Fibroblast of the aortic adventitia (primary cell): ENCODE measurements at regions not wholly inside any gene's neighbourhood (a gene's known extent, or its start where the extent isn't known, plus 50 kb on each side); places are given as distances from the start of the nearest gene placed in this dataset.

ENCODE experiments used
- DNase-seq: peaks from one replicate; pipeline ENCODE4 v3.0.0-alpha.2; 2010; ENCODE audit warnings: low read depth
- H3K4me3 ChIP-seq: 2 replicates; pipeline ENCODE4 v1.5.1; 2011; ENCODE audit warnings: low read depth, mild to moderate bottlenecking, control low read depth, low read length, moderate library complexity
- TF ChIP-seq, protein P1 (sequence below): IDR thresholded peaks from 2 replicates; pipeline ENCODE4 v1.5.1; 2011; ENCODE audit warnings: mild to moderate bottlenecking, low read length, control low read depth, inconsistent platforms; ENCODE audit not compliant: insufficient read depth

DNA sequence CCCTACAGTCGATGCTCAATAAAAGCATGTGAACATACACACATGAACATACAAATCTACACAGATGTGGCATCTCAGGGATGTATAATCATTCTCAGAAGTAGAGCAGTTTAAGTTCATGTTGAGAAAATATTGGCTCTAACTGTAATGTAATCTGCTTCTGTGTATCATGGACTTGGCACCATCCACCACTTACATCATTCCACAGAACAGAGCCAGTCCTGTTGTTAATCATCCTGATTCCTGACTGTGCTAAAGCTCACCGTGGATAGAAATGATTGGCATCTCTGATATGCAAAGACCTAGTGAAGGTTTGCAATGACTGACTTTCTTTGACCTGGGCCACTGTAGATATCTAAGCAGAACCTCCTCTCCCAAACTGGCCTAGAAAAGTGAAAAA, 1141.3 kb downstream of the BCL11B start:
- TF ChIP-seq, protein P1, sequence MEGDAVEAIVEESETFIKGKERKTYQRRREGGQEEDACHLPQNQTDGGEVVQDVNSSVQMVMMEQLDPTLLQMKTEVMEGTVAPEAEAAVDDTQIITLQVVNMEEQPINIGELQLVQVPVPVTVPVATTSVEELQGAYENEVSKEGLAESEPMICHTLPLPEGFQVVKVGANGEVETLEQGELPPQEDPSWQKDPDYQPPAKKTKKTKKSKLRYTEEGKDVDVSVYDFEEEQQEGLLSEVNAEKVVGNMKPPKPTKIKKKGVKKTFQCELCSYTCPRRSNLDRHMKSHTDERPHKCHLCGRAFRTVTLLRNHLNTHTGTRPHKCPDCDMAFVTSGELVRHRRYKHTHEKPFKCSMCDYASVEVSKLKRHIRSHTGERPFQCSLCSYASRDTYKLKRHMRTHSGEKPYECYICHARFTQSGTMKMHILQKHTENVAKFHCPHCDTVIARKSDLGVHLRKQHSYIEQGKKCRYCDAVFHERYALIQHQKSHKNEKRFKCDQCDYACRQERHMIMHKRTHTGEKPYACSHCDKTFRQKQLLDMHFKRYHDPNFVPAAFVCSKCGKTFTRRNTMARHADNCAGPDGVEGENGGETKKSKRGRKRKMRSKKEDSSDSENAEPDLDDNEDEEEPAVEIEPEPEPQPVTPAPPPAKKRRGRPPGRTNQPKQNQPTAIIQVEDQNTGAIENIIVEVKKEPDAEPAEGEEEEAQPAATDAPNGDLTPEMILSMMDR, result no peak
- no peak overlapping the region for H3K4me3 ChIP-seq
- no peak for DNase-seq

DNA sequence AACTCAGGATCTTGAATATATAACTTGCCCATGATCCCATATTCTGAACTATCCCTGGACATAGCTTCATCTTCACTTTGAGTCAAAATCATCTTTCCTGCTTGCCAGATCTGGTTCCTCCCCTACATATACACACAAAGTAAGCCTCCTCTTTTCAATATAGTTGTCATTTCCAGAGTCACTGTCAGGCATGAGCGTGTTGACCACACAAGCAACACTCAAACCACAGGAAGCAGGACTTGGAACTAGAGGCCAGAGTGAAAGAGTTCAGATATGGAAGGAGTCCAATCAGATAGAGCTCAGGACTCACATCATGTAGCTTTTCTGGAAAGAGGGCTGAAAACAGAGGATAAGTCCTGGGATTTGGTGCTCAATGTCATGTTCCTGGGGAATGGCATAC, 1140.6 kb downstream of the BCL11B start:
- no peak overlapping the region for H3K4me3 ChIP-seq
- TF ChIP-seq, protein P1, result no peak
- no peak for DNase-seq

DNA sequence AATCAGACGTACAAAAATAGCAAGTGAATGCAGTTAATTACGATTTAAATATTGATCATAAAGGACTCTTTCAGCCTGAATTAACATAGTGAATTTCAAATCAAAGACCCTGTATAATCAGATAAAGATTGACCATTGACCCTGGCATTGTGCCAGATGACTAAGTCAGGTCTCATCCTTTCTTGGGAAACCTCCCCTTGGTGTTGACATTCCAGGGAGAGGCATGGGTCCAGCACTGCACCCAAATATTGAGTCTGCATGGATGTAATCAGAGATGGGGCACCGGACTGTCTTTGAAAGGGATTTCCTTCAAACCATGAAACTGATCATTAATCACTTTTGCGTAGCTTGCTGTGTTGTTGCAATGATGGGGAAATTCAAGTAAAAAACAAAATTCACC, 1138.2 kb downstream of the BCL11B start:
- DNase-seq, result no peak
- TF ChIP-seq, protein P1, result no peak
- no peak overlapping the region for H3K4me3 ChIP-seq

DNA sequence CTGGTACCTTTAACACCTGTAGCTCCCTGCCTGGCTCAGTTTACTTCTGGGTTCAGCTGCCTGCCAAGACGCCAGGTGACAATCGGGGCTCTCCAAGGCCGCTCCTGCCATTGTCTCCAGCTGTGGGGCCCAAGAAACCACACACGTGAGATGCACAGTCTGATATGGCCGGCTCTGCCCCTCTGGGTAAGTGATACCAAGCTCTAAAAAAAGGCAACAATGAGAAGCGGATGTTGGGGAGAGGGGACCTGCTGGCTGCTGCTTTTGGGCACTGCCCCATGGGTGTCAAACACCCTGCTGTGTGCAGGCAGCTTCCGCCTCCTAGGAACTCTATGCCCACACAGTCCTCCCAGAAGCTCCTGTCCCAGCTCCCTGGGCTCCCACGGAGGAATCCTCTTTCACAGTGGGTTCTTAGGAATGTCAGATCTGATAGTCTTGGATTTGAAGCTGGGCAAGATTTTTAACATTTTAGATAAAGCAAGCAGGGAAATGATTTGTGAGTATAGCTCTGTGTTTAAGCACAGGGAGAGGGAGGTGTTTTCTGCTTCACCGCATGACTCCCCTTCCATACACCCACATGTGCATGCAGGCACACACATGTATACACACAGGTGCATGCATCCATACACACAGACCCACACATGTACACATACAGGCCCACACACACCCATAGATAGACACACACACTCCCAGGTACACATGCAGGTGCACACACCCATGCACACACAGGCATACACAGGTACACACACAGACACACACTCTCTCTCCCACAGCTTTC, 1135.8 kb downstream of the BCL11B start:
- H3K4me3 ChIP-seq, result no peak overlapping the region
- no peak for DNase-seq
- TF ChIP-seq, protein P1, result no peak

DNA sequence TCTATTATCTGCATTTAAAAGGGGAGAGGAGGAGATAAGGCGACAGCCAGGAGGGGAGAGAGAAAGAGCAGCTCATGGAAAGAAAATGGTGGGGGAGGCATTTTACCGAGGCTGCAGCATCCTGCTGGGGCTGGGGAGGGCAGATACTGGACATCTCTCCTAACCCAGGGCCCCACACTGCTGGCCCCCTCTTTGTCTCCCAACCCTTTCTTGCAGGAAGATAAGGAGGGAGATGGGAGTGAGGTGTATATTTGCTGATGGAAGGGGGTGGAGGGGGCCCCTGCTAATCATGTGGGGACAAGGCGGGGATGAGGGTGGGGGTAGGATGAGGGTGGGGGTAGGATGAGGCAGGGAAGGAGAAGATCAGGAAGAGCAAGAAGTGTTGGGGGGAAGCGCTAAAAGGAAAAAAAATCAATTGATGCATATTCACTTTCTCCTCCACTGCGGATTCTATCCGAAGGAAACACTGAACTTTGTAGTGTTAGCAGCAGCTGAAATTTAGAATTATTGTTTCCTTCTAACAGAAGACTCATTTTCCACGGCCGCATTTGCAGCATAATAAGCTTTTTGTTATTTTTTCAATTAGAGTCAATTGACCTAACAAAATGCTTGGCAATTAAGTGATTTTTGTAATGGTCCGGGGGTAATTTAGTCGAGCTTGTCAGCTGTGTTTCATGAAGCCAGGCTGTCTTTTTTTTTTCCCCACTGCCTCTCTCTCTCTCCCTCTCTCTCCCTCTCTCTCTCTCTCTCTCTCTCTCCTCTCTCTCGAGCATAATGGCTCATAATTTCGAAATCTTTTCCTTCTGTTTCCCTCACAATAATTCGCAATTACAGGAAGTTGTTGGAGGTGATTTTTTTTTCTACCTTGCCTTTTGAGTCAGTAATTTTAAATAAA, 1134.6 kb downstream of the BCL11B start:
- TF ChIP-seq, protein P1, result no peak
- no peak for DNase-seq
- no peak overlapping the region for H3K4me3 ChIP-seq

DNA sequence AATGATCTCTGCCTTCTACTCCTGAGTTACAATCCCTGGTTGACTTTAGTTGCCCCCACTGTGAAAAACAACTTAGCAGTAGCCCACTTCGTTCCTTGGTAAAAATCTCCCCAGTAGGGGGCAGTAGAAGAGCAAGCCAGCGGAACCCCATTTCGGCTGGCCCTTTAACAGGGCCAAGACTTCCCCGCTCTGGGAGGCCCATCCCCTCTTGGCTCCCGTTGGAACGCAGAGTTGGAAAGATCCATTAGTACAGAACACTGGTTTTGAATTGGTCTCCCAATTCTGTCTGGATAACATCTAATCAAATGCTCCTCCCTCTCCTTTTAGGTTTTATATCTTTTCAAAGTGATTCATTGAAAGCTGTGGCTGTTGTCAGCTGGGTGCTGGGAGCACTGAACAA, 1133.3 kb downstream of the BCL11B start:
- no peak overlapping the region for H3K4me3 ChIP-seq
- TF ChIP-seq, protein P1, result no peak
- DNase-seq, result peak; percentile 5
